NCI-H2227 (cell line): ENCODE measurements at regions not wholly inside any gene's neighbourhood (a gene's known extent, or its start where the extent isn't known, plus 50 kb on each side); places are given as distances from the start of the nearest gene placed in this dataset.
"Not testable (repeated sequence)": the region's sequence is repeated elsewhere in the genome, so short reads cannot be mapped to it uniquely, and the experiment has no call there.

Source experiments
- DNase-seq: peaks from one replicate; lab custom pipeline; 2025; ENCODE audit not compliant: unreplicated experiment; lab: John Stamatoyannopoulos, UW

- DNase-seq: no peak
Observed at GRCh38 chr3:27630885-27631284, 91.2 kb downstream of the EOMES start.

GRCh38 chr3:27629366-27629765 is 92.8 kb downstream of the EOMES start:
- DNase-seq: no peak

GRCh38 chr3:27628026-27628750 is 93.9 kb downstream of the EOMES start:
- no peak for DNase-seq

- DNase-seq: no peak
Observed at GRCh38 chr3:27626596-27627118, 95.5 kb downstream of the EOMES start.

- DNase-seq: no peak
Observed at GRCh38 chr3:27625864-27626263, 96.3 kb downstream of the EOMES start.

GRCh38 chr3:27623085-27623753 is 98.9 kb downstream of the EOMES start:
- DNase-seq: no peak

- DNase-seq: no peak
Observed at GRCh38 chr3:27617552-27617951, 104.6 kb downstream of the EOMES start.

GRCh38 chr3:27616031-27616430 is 106.1 kb downstream of the EOMES start:
- no peak for DNase-seq

- no peak for DNase-seq
Observed at GRCh38 chr3:27615555-27615954, 106.6 kb downstream of the EOMES start.

- DNase-seq: no peak
Observed at GRCh38 chr3:27614592-27614991, 107.5 kb downstream of the EOMES start.

- no peak for DNase-seq
Observed at GRCh38 chr3:27613846-27614500, 108.2 kb downstream of the EOMES start.

- DNase-seq: no peak
Observed at GRCh38 chr3:27610800-27611525, 111.2 kb downstream of the EOMES start.

GRCh38 chr3:27607370-27607769 is 114.8 kb downstream of the EOMES start:
- no peak for DNase-seq

GRCh38 chr3:27606537-27606936 is 115.6 kb downstream of the EOMES start:
- DNase-seq: no peak

- not testable (repeated sequence) for DNase-seq
Observed at GRCh38 chr3:27601311-27601710, 117.1 kb upstream of the SLC4A7 start.

GRCh38 chr3:27599741-27600140 is 115.6 kb upstream of the SLC4A7 start:
- DNase-seq: not testable (repeated sequence)

GRCh38 chr3:27596921-27597320 is 112.7 kb upstream of the SLC4A7 start:
- no peak for DNase-seq

GRCh38 chr3:27596334-27596841 is 112.2 kb upstream of the SLC4A7 start:
- DNase-seq: no peak

- no peak for DNase-seq
Observed at GRCh38 chr3:27594096-27594690, 110.0 kb upstream of the SLC4A7 start.

- no peak for DNase-seq
Observed at GRCh38 chr3:27593173-27593572, 109.0 kb upstream of the SLC4A7 start.
